Esophagus squamous epithelium (tissue), 5 donors: ENCODE measurements at regions not wholly inside any gene's neighbourhood (a gene's known extent, or its start where the extent isn't known, plus 50 kb on each side); places are given as distances from the start of the nearest gene placed in this dataset.

ENCODE experiments used
- DNase-seq: peaks from one replicate; lab custom pipeline; 2025; lab: John Stamatoyannopoulos, UW
- H3K27ac ChIP-seq, 4 donors: fragments of 200-600 bp; sonication (generic); one replicate each; pipeline ENCODE4 v1.5.1; 2016 to 2019; ENCODE audit warnings: mild to moderate bottlenecking in 1 of 4
- H3K27me3 ChIP-seq, 4 donors: fragments of 200-600 bp; sonication (generic); 1 replicate in 3 of 4; 2 replicates in 1 of 4; pipeline versions ENCODE4 v1.5.1 to v1.6.0; 2017 to 2021; ENCODE audit warnings: antibody characterized with exemption in 1 of 4
- H3K36me3 ChIP-seq, 3 donors: fragments of 200-600 bp; sonication (generic); one replicate each; pipeline ENCODE4 v1.5.1; 2016 to 2019
- H3K4me1 ChIP-seq, 3 donors: fragments of 200-600 bp; sonication (generic); one replicate each; pipeline ENCODE4 v1.5.1; 2017 to 2019
- H3K4me3 ChIP-seq, 4 donors: fragments of 200-600 bp; sonication (generic); 1 replicate in 3 of 4; 2 replicates in 1 of 4; pipeline ENCODE4 v1.5.1; 2016 to 2019; ENCODE audit warnings: mild to moderate bottlenecking in 2 of 4, moderate library complexity in 1 of 4
- H3K9me3 ChIP-seq, 3 donors: fragments of 200-600 bp; sonication (generic); one replicate each; pipeline ENCODE4 v1.5.1; 2016 to 2019
- POLR2A ChIP-seq, 4 donors: fragments of 450-650 bp; IDR thresholded peaks; one replicate each; pipeline ENCODE4 v1.6.1; 2017; ENCODE audit warnings: antibody characterized with exemption in 4 of 4, mild to moderate bottlenecking in 4 of 4, moderate library complexity in 3 of 4
- WGBS, 2 donors: methylation state at CpG; one replicate each; pipeline ENCODE4 v1.1.5; 2018; 5-methylcytosine and 5-hydroxymethylcytosine counted together
- intact Hi-C: fragments of 100-400 bp; cut with DNase I; formaldehyde crosslinking; loops from one replicate; pipeline ENCODE4 v1.15.0; 2022
- TF ChIP-seq, protein P1 (sequence below), 6 experiments: fragments of 450-650 bp in 4 of 6; fragments of 200-600 bp in 2 of 6; sonication (generic) in 2 of 6; IDR thresholded peaks; one replicate each; pipeline ENCODE4 v1.5.1; 2016 to 2019; ENCODE audit warnings: antibody characterized with exemption in 6 of 6, mild to moderate bottlenecking in 4 of 6, moderate library complexity in 4 of 6
- donor health status: DM: yes; HTN: yes; CAD: no.

DNA sequence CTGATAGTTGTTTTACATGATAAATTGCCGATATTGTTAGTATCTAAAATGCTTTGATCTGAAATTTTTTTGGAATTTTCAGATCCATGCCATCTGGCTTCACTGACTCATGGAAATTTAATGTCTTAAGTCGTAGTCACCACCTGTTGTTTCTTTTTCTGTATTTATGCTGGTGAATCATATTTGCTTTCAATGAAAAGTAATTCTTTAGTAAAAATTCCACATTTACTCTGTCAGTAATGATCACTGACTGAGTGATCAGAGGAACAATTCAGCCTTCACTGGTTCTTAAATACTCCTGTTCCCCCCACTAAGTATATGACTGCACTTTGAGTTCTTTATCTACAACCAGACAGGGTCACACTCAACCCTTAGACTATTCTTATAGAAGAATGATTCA, 185.6 kb upstream of the NRIP1 start:
- no peaks in the 10 kb centered on the region for H3K4me1 ChIP-seq
- H3K27ac ChIP-seq, result no peak overlapping the region
- H3K27me3 ChIP-seq, result no peaks in the 10 kb centered on the region
- intact Hi-C loops, result no loop called here
- 23 to 47% methylated on average over 2 of the region's 2 CpGs for WGBS, 2 donors
- no peaks in the 10 kb centered on the region for H3K36me3 ChIP-seq
- H3K9me3 ChIP-seq, result no peaks in the 10 kb centered on the region
- DNase-seq, result no peak
- TF ChIP-seq, protein P1, sequence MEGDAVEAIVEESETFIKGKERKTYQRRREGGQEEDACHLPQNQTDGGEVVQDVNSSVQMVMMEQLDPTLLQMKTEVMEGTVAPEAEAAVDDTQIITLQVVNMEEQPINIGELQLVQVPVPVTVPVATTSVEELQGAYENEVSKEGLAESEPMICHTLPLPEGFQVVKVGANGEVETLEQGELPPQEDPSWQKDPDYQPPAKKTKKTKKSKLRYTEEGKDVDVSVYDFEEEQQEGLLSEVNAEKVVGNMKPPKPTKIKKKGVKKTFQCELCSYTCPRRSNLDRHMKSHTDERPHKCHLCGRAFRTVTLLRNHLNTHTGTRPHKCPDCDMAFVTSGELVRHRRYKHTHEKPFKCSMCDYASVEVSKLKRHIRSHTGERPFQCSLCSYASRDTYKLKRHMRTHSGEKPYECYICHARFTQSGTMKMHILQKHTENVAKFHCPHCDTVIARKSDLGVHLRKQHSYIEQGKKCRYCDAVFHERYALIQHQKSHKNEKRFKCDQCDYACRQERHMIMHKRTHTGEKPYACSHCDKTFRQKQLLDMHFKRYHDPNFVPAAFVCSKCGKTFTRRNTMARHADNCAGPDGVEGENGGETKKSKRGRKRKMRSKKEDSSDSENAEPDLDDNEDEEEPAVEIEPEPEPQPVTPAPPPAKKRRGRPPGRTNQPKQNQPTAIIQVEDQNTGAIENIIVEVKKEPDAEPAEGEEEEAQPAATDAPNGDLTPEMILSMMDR (IDR thresholded peaks at IDR 0.05), result no peak
- no peak for TF ChIP-seq POLR2A (IDR thresholded peaks at IDR 0.05)
- H3K4me3 ChIP-seq, result no peak overlapping the region

DNA sequence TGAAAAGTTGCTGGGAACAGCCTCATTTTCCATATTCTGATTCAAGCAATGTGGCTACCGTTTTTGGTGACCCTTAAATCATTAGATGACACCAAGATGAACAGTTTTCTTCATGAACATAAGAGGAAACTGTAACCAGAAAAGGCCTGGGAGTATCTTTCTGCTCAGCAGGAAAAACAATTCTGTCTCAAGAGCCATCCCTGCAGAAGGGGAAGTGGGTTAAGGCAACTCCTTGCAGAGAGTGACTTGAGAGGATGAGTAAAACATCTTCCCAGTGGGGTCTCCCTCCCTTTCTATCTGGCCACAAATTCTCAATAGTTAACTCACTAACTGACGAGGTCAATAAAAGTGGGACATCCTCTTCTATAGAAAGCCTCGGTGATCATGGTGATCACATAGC, 187.6 kb upstream of the NRIP1 start:
- H3K4me1 ChIP-seq, result no peaks in the 10 kb centered on the region
- no peak overlapping the region for H3K4me3 ChIP-seq
- H3K27ac ChIP-seq, result no peak overlapping the region
- 56 to 64% methylated on average over 3 of the region's 3 CpGs for WGBS, 2 donors
- H3K36me3 ChIP-seq, result no peaks in the 10 kb centered on the region
- H3K27me3 ChIP-seq, result no peaks in the 10 kb centered on the region
- TF ChIP-seq, protein P1 (IDR thresholded peaks at IDR 0.05), result no peak
- no peak for TF ChIP-seq POLR2A (IDR thresholded peaks at IDR 0.05)
- H3K9me3 ChIP-seq, result no peaks in the 10 kb centered on the region
- intact Hi-C loops, result no loop called here
- DNase-seq, result no peak

DNA sequence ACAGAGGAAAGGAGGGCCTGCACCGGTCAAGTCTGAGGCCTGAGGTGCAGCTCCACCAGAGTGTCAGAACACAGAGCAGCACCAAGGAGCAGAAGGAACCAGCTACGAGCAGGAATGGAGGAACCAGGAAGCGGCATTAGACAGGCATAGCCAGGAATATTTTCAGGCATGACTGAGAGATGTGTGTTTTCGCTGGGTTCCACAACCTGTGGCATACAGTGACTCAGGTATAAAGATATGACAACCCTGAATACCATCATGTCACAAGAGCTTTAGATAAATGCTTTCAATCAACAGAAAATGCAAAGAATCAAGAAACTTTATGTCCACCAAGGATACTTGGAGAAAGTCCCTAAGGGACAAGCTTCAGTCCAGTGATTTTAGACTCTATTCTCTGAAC, 189.3 kb upstream of the NRIP1 start:
- 89 to 95% methylated on average over 3 to 4 of the region's 4 CpGs for WGBS, 2 donors

DNA sequence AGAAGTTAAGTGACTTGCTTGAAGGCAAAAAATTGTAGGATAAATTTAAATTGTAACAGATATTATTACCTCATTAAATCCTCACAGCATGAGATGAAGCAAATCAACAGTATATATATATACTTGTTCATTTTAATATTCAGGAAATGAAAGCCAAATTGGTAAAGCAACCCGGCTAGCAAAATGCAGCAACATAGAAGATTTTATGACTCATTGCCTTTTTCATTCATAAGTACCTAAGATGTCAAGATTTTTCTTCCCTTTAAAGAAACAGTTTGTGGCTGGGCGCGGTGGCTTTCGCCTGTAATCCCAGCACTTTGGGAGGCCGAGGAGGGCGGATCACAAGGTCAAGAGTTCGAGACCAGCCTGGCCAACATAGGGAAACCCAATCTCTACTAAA, 190.5 kb upstream of the NRIP1 start:
- Histone ChIP-seq H3K27me3 (no peaks in the 10 kb centered on the region), H3K4me1 (no peaks in the 10 kb centered on the region)
- 43 to 58% methylated on average over 7 of the region's 7 CpGs for WGBS, 2 donors

More for the DNA sequence above, 189.3 kb upstream of the NRIP1 start:
- no peaks in the 10 kb centered on the region for H3K27me3 ChIP-seq
- intact Hi-C loops, result no loop called here
- H3K4me1 ChIP-seq, result no peaks in the 10 kb centered on the region
- H3K9me3 ChIP-seq, result no peaks in the 10 kb centered on the region
- TF ChIP-seq, protein P1 (IDR thresholded peaks at IDR 0.05), result no peak
- no peak for TF ChIP-seq POLR2A (IDR thresholded peaks at IDR 0.05)
- no peak overlapping the region for H3K27ac ChIP-seq
- H3K4me3 ChIP-seq, result no peak overlapping the region
- H3K36me3 ChIP-seq, result no peaks in the 10 kb centered on the region
- no peak for DNase-seq

DNA sequence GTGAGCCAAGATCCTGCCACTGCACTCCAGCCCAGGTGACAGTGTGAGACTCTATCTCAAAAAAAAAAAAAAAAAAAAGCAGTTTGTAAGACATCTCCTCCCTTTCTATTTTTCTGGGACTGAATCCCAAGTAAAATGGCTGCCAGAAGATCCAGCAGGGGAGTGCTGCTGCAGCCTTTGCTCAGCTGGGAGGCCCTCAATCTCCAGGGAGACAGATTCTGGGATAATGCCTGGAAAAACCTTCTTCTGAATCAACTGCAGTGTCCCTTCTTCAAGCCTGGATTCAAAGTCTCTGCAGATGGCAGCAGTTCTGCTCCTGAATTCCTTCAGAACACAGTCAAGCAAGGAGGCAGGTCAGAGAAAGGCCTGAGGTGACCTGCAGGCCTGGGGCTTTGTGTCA, 191.0 kb upstream of the NRIP1 start:
- H3K4me1 ChIP-seq, result no peaks in the 10 kb centered on the region
- no peaks in the 10 kb centered on the region for H3K36me3 ChIP-seq
- H3K4me3 ChIP-seq, result no peak overlapping the region
- TF ChIP-seq, protein P1 (IDR thresholded peaks at IDR 0.05), result no peak
- TF ChIP-seq POLR2A (IDR thresholded peaks at IDR 0.05), result no peak
- intact Hi-C loops, result no loop called here
- no peaks in the 10 kb centered on the region for H3K27me3 ChIP-seq
- DNase-seq, result no peak
- no peak overlapping the region for H3K27ac ChIP-seq
- no peaks in the 10 kb centered on the region for H3K9me3 ChIP-seq

More for the DNA sequence above, 190.5 kb upstream of the NRIP1 start:
- no peaks in the 10 kb centered on the region for H3K9me3 ChIP-seq
- intact Hi-C loops, result no loop called here
- no peak overlapping the region for H3K27ac ChIP-seq
- no peak overlapping the region for H3K4me3 ChIP-seq
- no peak for DNase-seq
- no peak for TF ChIP-seq POLR2A (IDR thresholded peaks at IDR 0.05)
- TF ChIP-seq, protein P1 (IDR thresholded peaks at IDR 0.05), result no peak
- no peaks in the 10 kb centered on the region for H3K36me3 ChIP-seq
